Dedifferentiated amniotic fluid mesenchymal stem cell (primary cell): ENCODE measurements at regions not wholly inside any gene's neighbourhood (a gene's known extent, or its start where the extent isn't known, plus 50 kb on each side); places are given as distances from the start of the nearest gene placed in this dataset.

Source experiments
- DNase-seq: peaks from one replicate; pipeline ENCODE4 v3.0.0-alpha.2; 2016; ENCODE audit errors: extremely low spot score

DNA sequence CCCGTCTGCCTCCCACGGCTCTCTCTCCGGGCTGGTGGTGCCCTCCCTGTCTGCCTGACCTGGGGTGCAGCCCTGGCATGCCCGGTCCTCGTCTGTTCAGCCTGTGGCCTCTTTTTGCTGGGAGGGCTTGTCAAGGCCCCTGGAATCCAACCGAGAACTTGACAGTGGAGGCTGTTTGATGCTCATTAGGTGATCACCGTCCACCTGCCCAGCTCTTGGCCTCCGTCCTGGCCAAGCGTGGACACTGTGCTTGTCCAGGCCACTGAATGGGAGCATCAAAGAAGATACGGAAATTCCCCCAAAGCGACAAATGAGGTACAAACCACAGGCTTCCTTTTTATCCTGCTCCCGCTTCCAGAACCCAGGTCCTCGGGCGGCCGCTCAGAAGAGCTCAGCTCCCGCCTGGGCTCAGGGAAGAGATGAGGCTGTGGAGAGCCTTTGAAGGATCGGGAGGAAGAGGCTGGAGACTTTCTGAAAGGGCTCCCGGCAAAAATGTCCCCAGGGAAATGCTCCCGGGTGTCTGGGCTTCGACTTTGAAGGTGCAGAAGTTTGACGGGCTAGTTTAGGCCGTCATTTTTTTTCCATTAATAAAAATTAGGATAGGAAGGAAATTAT is 1273.9 kb downstream of the BRD1 start:
- no peak for DNase-seq

DNA sequence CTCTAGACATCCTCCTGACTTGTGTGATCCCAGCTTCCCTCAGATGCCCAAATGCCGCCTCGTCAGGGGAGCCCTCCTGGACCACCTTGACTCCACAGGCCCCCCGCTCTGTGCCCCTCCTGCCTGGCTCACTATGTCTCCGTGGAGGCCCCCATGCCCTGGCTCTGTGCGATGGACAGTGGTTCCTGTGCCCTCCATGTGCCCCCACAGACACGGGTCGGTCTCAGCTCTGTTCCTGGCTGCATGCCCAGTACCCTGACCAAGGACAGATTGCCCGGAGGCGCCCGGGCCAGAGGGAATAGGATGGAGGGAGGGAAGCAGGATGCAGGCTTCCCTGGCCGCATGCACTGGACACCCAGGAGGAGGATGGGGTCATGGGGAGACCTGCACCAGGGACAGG is 1274.6 kb downstream of the BRD1 start:
- no peak for DNase-seq

DNA sequence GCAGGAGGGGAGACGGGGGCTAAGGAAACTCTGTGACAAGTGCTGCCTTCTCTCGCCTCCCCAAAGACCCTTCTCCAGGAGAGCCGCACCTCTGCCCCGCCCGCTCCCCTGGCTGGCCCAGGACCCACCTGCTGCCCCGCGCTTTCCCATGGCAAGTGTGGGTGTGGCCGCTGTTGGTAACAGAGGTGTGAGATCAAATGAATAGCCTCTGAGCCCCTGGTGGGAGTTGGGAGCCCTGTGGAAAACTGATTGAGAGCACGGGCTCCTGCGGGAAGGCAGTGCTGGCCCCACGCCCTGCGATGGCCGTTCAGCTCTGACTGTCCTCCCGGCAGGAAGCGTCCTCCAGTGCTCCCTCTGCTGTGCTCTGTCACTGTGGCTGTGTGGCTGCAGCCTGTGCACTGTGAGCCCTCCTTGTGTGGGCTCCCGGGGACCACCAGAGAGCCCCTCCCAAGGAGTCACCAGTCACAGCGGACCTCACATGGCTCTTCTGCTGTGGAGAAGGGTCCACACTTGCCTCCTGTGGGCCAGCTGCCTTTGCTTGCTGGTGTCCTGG is 1275.9 kb downstream of the BRD1 start:
- no peak for DNase-seq

DNA sequence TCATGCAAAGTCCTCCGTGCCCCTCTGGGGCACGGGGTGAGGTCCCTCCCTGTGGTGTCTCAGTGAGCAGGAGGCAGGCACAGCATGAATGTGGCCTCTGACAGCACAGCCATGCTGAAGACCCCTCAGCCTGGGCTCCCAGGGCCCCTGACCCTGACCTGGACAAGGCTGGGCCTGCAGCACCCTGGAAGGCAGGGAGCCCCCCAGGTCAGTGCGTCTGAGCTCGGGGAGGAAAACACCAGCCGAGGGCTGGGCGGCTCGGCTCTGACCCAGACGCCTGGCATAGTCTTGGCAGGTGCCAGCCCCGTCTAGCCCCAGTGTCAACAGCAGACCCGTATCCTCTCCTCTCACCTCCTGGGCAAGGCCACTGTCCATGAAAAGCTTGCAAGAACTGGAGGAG is 1276.6 kb downstream of the BRD1 start:
- no peak for DNase-seq

DNA sequence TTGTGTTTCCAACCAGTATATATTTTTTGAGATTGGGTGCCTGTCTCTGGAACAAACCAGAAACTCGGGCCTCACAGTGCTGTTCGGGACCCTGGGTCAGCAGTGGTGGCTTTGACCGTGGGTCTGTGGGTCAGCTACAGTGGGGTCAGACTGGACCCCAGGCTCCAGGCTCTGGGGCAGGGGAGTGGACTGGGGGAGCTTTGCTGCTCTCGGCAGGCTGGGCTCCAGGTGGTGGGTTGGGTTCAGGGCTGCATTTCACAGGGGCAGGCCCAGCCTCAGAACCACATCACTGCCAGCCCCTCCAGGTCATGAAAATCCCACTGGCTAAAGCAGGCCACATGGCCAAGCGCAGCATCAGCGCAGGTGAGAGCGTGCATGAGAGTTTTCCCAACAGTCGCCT is 1279.3 kb downstream of the BRD1 start:
- DNase-seq = no peak

DNA sequence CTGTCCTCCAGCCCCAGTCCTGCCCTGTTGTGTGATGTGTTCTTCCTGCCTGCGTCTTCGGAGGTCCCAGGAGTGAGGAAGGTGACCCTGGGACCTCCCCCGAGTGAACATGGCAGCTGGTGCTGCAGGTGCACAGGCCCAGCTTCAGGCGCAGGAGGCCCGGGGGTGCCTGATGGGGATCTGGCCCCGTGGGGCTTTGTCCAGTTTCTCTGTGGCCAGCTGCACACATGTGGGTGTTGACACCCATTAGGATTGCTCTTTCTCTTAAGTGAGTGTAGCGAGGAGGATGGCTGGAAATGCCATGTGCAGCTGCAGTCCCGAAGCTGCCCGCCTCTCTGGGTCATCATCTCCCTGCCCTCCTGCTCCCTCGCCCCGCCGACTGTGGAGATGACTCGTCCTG is 1279.7 kb downstream of the BRD1 start:
- DNase-seq = no peak

DNA sequence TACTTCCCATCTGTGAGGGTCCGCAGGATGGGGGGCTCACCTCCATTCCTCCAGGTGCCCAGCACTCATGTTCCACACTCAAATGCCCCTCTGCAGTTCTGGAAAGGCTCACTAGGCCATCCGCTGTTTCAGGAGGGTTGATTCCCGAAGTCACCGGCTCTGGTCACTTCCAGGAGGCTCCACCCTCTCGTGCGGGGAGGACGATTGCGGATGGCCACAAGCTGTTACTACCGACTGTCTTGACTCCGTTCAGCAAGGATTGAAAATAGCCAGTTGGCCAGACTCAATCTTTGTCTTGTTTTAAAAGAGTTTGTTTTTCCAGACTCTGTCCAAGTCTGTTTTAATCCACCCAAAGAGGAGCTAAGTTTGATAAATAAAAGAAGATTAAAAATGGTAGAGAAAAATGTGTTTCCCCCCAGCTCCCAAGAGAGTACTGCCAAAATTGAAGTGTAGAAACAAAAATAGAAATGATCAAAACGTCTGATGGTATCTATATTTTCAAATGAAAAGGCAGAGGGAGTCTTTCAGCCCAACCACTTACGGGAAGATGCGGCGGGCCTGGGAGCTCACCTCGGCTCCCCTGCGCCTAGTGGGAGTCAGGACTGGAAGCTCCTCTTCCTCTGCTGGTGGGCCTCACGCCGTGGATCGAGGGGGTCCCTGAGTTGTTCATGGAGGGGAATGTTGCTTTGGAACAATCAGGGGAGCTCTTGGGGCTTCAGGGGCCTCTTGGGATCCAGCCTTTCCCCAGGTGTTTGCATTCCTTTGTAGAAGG is 1280.8 kb downstream of the BRD1 start:
- no peak for DNase-seq

DNA sequence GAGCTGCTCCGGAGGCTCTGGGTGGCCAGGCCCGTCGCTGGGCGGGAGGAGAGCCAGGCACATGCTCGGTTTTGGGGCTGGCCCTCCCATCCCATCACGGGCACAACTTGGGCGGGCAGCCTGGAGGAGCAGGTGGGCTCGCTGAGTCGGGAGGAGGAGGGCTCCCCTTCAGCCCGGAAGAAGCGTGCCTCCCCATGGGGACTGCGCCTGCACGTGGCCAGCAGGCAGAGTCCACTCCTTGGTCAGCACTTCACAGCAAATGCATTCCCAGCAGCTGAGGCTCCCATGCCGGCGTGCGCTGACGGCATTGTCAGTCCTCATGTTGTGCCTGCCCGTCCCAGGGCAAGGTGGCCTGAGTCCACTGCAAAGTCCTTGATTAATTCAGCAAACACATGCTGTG is 1281.7 kb downstream of the BRD1 start:
- no peak for DNase-seq

DNA sequence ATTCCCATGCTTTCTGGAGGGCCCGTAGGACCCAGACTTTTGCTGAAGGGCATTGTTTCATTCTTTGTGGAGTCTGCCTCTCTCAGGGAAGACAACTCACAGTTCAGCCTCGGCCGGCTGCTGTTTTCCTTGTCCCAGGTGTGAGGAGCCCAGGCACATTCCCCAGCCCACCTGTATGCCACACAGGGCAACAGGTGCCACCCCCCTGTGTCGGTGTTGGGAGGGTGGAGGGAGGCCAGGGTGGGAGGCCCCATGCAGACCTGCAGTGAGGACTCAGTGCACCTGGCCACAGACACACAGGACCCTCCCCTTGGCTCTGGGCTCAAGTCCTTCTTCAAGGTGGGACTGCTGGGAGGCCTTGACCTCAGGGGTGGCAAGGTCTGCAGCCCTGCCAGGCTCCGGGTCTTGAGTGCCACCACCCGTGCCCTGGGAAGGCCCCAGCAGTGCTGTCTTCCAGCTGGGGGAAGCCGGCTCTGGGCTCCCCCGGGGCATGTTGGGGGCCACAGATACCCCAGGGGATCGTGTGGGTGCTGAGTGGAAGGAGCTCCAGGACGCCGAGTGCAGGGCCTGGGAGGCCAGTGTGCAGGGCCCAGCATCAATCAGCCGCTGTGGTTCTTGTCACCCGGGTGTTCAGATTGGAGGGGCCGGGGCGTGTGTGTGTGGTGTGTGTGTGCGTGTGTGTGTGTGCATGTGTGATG is 1286.1 kb downstream of the BRD1 start:
- DNase-seq = no peak

DNA sequence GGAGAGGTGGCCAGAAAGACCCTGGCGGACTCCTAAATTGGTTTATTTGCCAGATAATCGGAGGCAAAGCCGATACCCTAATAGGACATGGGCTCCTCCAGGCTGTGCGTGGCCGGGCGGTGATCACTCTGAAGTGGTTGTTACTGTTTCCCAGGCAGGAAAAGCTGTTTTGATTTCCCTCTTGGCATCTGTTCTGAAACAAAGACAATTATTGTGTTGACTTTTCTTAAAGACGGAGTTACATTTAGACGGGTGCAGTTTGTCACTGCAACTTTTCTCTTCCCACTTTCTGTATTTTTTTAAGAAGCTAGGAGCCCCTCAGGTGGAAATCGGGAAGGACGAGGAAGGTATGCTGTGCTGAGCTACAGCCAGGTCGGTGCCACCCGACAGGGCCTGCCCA is 1288.4 kb downstream of the BRD1 start:
- no peak for DNase-seq

DNA sequence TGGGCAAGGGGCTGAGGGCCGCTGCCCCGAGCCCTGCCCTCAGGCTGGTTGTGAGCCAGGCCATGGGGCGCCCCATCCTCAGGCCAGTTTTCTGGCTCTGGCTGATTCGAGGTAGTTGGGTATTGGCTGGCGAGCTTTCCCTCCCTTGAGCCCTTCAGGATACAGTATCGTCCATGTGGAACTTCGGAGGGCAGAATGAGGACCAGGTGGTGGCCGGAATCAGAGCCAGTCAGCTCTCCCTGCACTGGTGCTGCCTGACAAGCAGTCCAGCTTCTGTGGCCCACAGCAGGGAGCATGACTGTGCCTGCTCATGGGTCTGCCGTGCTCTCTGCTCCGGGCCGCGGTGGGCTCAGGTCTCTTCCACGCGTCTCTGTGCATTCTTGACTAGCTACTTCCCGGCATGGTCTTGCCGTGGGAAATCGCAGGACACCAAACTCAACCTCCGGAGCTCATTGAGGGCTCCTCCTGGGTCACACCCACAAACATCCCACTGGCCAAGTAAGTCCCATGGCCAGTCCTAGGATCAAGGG is 1289.3 kb downstream of the BRD1 start:
- no peak for DNase-seq

DNA sequence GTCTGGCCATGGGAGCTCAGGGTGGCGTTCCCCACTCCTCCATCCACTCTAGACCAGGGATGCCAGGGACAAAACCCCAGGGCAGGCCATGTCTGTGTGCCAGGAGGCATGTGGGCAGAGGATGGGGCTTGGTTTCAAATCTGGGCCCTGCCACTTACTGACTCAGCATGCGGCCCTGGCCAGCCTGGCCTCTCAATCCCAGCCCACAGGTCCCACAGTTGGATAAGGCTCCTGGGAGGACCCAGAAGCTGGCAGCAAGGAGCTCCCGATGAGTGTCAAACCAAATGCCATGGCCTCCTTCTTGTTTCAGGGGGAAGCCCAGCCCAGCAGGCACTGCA is 1290.4 kb downstream of the BRD1 start:
- no peak for DNase-seq

DNA sequence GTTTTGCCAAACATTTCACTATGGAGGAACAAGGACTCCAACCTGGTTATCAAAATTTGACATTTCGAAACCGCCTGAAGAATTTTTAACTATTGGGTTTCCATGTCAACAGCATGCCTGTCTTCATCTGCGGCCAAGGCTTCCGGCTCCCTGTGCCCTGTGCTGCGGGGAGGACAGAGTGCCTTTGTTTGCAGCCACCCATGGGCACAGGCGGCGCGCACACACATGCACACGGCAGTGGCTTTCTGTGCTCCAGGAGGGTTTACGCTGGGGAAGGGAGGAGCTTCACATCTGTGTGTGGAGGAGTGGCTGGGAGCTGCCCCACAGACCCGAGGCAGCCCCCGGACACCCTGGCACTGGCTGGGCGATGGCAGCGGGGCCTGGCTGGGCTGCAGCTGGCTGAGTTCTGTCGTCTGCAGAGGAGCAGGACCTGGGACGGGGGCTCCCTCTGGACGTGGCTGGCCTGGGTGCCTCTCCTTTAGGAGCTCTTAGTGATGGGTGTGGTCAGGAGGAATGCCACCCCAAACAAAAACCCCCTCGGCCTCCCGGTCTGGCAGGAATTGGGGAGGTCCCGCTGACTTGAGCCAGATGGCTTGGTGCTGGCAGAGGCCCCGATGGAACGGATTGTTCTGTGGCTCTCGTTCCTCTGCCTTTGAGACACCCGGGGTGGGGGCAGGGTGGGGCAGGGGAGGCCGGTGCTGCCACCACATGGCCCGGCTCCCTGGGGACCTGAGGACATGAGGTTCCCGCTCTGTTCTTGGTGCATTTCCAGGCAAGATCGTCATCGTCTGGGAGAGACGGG is 1290.9 kb downstream of the BRD1 start:
- no peak for DNase-seq

DNA sequence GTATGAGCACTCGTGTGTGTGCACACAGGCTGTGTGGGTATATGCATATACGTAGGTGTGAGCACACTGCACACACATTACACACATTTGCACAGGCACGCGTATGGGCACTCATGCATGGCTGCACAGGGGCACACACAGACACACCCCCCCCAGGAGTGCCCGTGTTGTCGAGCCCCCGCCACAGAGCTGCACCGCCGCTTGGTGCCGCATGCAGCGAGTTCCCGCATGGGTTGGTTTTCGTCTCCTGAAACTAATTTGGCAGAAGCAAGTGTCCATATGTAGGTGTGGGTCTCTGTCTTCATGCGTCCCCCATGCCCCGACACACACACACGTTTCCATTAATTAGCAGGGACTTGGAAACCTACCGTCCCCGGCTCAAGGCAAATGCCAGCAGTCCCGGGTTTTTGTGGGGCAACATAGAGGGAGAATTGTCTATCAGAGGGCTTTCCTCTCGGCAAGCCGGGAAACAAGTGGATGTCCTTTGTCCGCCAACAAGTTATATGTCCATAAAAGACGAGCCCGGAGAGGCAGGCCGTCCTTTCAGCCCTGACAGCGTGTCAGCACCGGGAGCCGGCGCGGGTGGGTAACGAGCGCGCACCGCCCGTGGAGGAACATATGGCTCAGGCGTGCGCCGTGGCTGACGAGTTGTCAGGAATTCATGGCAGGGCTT is 1291.7 kb downstream of the BRD1 start:
- DNase-seq = no peak

DNA sequence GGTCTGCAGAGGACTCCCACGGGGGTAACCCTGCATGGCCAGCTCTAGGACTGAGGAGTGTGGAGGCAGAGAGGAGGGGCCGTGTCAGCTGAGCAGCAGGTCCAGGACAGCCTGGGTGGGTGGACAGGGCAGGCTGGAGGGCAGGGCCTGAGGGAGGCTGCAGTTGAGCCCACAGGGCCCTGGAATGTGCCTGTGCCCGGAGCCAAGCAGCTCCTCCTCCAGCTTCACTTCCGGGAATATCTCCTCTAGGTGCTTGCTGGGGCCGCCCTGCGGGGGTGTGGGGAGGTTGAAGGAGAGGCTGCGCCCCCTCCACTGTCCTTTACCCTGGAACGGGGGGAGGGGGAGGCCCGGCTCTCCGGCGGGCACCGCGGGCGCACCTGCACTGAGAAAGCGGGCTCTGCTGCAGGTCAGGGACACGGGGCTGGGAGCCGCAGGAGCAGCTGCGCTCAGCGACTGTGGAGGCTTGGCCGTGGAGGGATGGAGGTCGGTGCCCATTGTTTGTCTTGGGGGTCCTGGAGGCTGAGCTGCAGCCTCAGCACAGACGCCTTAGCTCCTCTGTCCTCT is 1293.2 kb downstream of the BRD1 start:
- DNase-seq = no peak

DNA sequence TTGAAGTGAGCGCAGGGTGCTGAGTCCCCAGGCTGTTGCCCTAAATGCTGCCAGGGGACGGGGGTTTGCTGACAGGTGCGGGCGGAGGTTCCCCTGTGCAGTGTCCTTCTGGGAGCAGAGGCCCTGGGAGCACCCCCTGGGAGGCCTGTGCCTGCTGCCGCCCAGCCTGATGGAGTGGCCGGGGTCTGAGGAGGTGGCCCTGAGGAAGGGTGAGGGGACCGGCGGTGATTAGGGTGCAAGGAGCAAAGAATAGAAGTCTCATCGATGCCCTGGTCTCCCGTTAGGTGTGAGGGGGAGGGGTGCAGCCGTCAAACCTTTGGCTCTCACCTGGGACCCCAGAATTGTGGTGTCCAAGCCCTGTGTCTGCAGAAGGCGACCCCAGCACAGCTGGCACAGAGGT is 1294.7 kb downstream of the BRD1 start:
- no peak for DNase-seq

DNA sequence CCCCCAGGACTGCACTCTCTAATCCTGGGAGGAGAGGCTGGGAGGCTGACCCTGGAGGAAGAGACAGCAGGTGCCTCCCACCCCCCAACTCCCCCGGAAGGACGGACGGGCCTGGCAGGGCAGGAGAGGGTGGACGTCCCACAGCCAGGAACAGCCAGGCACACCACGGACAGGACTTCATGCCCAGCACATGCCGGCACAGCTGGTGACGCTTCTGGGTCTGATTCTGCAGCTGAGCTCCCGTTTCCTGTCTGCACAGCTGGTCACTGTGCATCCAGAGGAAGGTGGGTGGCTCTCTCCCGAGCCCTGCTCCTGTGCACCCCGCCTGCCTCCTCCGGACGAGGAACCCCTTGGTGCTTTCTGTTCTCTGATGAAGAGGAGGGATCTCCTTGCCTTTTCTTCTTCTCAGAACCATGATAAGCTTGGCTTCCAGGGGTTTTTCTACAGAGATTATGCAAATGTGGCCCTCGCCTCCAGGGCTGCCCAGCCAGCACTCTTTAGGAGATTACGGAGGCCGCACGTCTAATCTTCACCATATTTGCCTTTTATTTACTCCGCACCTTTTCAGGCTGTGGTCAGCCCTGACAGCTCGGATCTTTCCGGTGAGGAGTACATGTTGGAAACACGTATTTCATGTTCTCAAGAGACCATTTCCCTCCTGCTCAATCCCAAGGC is 1295.8 kb downstream of the BRD1 start:
- no peak for DNase-seq

DNA sequence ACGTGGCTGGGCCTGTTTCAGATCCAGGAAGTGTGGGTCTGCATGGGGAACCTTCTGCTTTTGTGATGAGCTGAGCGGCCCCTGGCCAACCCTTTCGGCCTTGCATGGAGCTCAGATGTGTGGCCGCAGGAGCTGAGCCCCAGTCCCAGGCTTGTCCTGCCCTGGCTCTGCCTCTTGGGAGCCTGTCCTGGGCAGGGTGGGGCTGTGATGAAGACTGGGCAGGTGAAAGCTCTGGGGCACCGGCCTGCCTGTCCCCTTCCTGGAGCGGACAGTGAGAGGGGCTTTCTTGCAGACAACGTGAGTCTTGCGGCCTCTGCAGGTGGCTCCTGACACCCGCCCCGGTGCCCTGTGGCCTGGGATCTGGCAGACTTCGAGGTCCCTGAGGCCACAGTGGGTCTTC is 1296.6 kb downstream of the BRD1 start:
- no peak for DNase-seq

DNA sequence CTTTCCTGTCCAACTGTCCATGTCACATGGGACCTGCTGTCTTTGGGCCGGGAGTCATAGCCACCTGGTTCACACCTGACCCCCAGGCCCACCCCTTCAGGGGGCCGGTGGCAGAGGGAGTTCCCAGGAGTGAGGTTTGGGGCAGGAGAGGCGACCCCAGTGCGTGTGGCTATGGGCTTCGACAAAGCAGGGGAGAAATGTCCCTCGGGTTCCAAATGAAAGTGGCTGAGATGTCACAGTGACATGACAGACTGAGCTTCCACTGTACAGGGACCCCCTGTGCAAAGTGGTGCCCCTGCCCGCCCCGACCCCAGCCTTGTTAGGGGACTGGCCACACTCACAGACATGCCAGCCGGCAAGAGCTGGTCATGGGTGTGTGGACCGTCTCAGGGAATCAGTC is 1297.0 kb downstream of the BRD1 start:
- no peak for DNase-seq

DNA sequence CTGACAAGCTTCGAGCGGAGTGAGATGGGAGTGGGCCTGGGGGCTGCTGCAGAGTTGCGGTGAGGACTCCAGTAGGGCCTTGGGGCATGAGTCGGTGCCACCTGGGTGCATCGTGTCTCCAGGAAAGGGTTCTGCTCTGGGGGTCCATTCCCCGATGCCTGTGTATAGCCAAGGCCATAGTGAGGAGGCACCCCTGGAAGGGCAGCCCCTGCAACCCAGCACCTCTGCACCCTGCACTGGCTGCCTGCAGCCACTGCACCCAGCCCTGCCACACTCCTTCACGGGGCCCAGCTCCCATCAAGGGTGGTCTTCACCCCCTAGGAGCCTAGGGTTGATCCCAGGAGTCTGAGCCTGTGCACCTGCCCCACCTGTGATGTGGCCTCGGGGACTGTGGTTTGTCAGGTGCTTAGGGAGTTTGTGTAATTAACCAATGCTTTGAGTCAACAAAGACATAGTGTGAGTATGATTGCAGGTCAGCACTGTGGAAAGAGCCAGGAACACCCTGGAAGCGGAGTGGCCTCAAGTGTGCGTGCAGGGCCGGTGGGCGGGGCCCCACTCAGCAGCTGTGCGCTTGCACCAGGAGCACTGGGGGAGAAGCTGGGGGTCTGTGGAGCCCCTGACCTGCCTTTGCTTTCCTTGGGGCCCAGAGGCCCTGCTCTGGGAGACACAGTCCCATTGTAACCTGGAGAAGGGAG is 1299.3 kb downstream of the BRD1 start:
- no peak for DNase-seq
